ENCODE measurements at regions not wholly inside any gene's neighbourhood (a gene's known extent, or its start where the extent isn't known, plus 50 kb on each side); places are given as distances from the start of the nearest gene placed in this dataset.

- TF ChIP-seq CTCF (IDR thresholded peaks at IDR 0.05) (no peak), POLR2AphosphoS5 (IDR thresholded peaks at IDR 0.05; ENCODE audit: insufficient read depth in 1 of 2, low read depth in 1 of 2) (no peak), POLR2A (IDR thresholded peaks at IDR 0.05) (no peak)
- no peaks in the 10 kb centered on the region for H3K9me3 ChIP-seq
- intact Hi-C loops (cut with DNase I), result no loop called here
- no peak for DNase-seq (ENCODE audit: extremely low spot score in 2 of 2)
- no peaks in the 10 kb centered on the region for H3K27me3 ChIP-seq
- no peak overlapping the region for H3K27ac ChIP-seq
- no peak overlapping the region for H3K4me3 ChIP-seq
- H3K4me1 ChIP-seq, result no peaks in the 10 kb centered on the region
- H3K36me3 ChIP-seq, result no peaks in the 10 kb centered on the region
These were observed 64.8 kb downstream of the SOX1 start for GRCh38 chr13:112131713-112132113.

- Histone ChIP-seq H3K27ac (no peak overlapping the region), H3K9me3 (no peaks in the 10 kb centered on the region), H3K27me3 (no peaks in the 10 kb centered on the region), H3K4me3 (no peak overlapping the region), H3K4me1 (no peaks in the 10 kb centered on the region), H3K36me3 (no peaks in the 10 kb centered on the region)
- intact Hi-C loops (cut with DNase I), result no loop called here
- DNase-seq (ENCODE audit: extremely low spot score in 2 of 2), result no peak
- TF ChIP-seq POLR2A (IDR thresholded peaks at IDR 0.05) (no peak), CTCF (IDR thresholded peaks at IDR 0.05) (no peak), POLR2AphosphoS5 (IDR thresholded peaks at IDR 0.05; ENCODE audit: insufficient read depth in 1 of 2, low read depth in 1 of 2) (no peak)
These were observed 65.2 kb downstream of the SOX1 start for GRCh38 chr13:112132142-112132541.

- Histone ChIP-seq H3K36me3 (no peaks in the 10 kb centered on the region), H3K27me3 (no peaks in the 10 kb centered on the region), H3K9me3 (no peaks in the 10 kb centered on the region), H3K4me3 (no peak overlapping the region), H3K4me1 (no peaks in the 10 kb centered on the region), H3K27ac (no peak overlapping the region)
- TF ChIP-seq CTCF (IDR thresholded peaks at IDR 0.05) (no peak), POLR2AphosphoS5 (IDR thresholded peaks at IDR 0.05; ENCODE audit: insufficient read depth in 1 of 2, low read depth in 1 of 2) (no peak), POLR2A (IDR thresholded peaks at IDR 0.05) (no peak)
- DNase-seq (ENCODE audit: extremely low spot score in 2 of 2), result no peak
- intact Hi-C loops (cut with DNase I), result no loop called here
These were observed 65.7 kb downstream of the SOX1 start for GRCh38 chr13:112132619-112133018.

- peak; percentile 4 to 69 for DNase-seq (ENCODE audit: extremely low spot score in 2 of 2)
- Histone ChIP-seq H3K4me3 (no peak overlapping the region), H3K9me3 (no peaks in the 10 kb centered on the region), H3K4me1 (no peaks in the 10 kb centered on the region), H3K27ac (no peak overlapping the region), H3K36me3 (no peaks in the 10 kb centered on the region), H3K27me3 (no peaks in the 10 kb centered on the region)
- TF ChIP-seq CTCF (IDR thresholded peaks at IDR 0.05) (no peak), POLR2AphosphoS5 (IDR thresholded peaks at IDR 0.05; ENCODE audit: insufficient read depth in 1 of 2, low read depth in 1 of 2) (no peak), POLR2A (IDR thresholded peaks at IDR 0.05) (no peak)
- intact Hi-C loops (cut with DNase I), result no loop called here
These were observed 66.8 kb downstream of the SOX1 start for GRCh38 chr13:112133499-112134390.

GRCh38 chr13:112134391-112135075, 67.6 kb downstream of the SOX1 start:
- intact Hi-C loops (cut with DNase I), result no loop called here
- TF ChIP-seq POLR2AphosphoS5 (IDR thresholded peaks at IDR 0.05; ENCODE audit: insufficient read depth in 1 of 2, low read depth in 1 of 2), result no peak
- TF ChIP-seq CTCF (IDR thresholded peaks at IDR 0.05), result no peak
- no peak for TF ChIP-seq POLR2A (IDR thresholded peaks at IDR 0.05)
- no peaks in the 10 kb centered on the region for H3K36me3 ChIP-seq
- no peaks in the 10 kb centered on the region for H3K9me3 ChIP-seq
- no peaks in the 10 kb centered on the region for H3K4me1 ChIP-seq
- DNase-seq (ENCODE audit: extremely low spot score in 2 of 2), result peak in 1 of 2 donors; percentile 62
- H3K4me3 ChIP-seq, result no peak overlapping the region
- H3K27me3 ChIP-seq, result no peaks in the 10 kb centered on the region
- H3K27ac ChIP-seq, result no peak overlapping the region
